GM06990 (cell line): ENCODE measurements at regions not wholly inside any gene's neighbourhood (a gene's known extent, or its start where the extent isn't known, plus 50 kb on each side); places are given as distances from the start of the nearest gene placed in this dataset.
"Not testable (repeated sequence)": the region's sequence is repeated elsewhere in the genome, so short reads cannot be mapped to it uniquely, and the experiment has no call there.

Experiments used
- DNase-seq: peaks from one replicate; pipeline ENCODE4 v3.0.0-alpha.2; 2011; ENCODE audit not compliant: insufficient read length; ENCODE audit errors: extremely low read depth
- H3K27me3 ChIP-seq: replicated peaks from 2 replicates; pipeline ENCODE4 v1.6.0; 2011; ENCODE audit warnings: low read length; ENCODE audit not compliant: control insufficient read depth, insufficient read depth
- H3K36me3 ChIP-seq: 2 replicates; pipeline ENCODE4 v1.5.1; 2011; ENCODE audit warnings: low read length; ENCODE audit not compliant: control insufficient read depth, insufficient read depth
- H3K4me3 ChIP-seq: replicated peaks from 2 replicates; pipeline ENCODE4 v1.5.1; 2011; ENCODE audit warnings: low read depth, mild to moderate bottlenecking, control low read depth, low read length
- TF ChIP-seq, protein P1 (sequence below): IDR thresholded peaks from 2 replicates; pipeline ENCODE4 v1.5.1; 2011; ENCODE audit warnings: low read length, control low read depth, mild to moderate bottlenecking, inconsistent platforms; ENCODE audit not compliant: insufficient read depth, poor library complexity, severe bottlenecking

- Histone ChIP-seq H3K4me3 (no peak overlapping the region), H3K36me3 (no peaks in the 10 kb centered on the region), H3K27me3 (no peaks in the 10 kb centered on the region)
- TF ChIP-seq, protein P1, sequence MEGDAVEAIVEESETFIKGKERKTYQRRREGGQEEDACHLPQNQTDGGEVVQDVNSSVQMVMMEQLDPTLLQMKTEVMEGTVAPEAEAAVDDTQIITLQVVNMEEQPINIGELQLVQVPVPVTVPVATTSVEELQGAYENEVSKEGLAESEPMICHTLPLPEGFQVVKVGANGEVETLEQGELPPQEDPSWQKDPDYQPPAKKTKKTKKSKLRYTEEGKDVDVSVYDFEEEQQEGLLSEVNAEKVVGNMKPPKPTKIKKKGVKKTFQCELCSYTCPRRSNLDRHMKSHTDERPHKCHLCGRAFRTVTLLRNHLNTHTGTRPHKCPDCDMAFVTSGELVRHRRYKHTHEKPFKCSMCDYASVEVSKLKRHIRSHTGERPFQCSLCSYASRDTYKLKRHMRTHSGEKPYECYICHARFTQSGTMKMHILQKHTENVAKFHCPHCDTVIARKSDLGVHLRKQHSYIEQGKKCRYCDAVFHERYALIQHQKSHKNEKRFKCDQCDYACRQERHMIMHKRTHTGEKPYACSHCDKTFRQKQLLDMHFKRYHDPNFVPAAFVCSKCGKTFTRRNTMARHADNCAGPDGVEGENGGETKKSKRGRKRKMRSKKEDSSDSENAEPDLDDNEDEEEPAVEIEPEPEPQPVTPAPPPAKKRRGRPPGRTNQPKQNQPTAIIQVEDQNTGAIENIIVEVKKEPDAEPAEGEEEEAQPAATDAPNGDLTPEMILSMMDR: no peak
- no peak for DNase-seq
These were observed 144.2 kb upstream of the ARHGEF26 start for GRCh38 chr3:153976891-153977554.

DNA sequence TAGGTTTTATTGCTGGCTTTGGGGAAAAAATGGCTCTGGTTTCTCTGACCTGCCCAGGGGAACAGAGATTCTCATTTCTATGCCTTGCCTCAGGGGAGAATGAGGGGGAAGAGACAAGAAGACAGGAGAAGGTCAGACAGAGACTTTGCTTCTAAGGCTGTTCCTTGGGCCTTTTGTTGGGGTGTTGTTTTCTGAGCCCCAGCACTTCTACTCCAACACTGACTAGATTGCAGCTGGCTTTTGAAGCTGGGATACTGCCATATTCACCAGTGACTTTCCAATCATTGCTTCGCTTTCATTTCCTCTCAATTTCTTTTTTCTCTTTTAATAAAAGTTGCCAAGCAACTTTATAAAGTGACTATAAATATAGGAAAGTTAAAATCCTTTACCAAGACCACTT, 143.2 kb upstream of the ARHGEF26 start:
- no peaks in the 10 kb centered on the region for H3K27me3 ChIP-seq
- H3K36me3 ChIP-seq: no peaks in the 10 kb centered on the region
- TF ChIP-seq, protein P1: no peak
- DNase-seq: no peak
- no peak overlapping the region for H3K4me3 ChIP-seq

GRCh38 chr3:153979418-153980251, 141.6 kb upstream of the ARHGEF26 start:
- H3K36me3 ChIP-seq: no peaks in the 10 kb centered on the region
- no peak overlapping the region for H3K4me3 ChIP-seq
- TF ChIP-seq, protein P1: no peak
- H3K27me3 ChIP-seq: no peaks in the 10 kb centered on the region
- no peak for DNase-seq

DNA sequence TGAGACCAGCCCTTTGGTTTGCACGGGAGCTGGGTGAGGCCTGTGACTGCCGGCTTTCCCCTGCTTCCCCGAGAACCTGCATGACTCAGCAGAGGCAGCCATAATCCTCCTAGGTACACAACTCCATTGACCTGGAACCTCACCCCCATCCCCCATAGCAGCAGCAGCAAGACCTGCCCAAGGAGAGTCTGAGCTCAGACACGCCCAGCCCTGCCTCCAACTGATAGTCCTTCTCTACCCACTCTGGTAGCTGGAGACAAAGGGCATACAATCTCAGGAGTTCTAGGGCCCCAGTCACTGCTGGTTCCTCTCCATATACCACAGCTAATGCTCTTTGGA, 141.0 kb upstream of the ARHGEF26 start:
- Histone ChIP-seq H3K27me3 (no peaks in the 10 kb centered on the region), H3K36me3 (no peaks in the 10 kb centered on the region), H3K4me3 (no peak overlapping the region)
- TF ChIP-seq, protein P1: no peak
- no peak for DNase-seq

GRCh38 chr3:153997364-153997763, 123.8 kb upstream of the ARHGEF26 start:
- H3K4me3 ChIP-seq: not testable (repeated sequence)
- TF ChIP-seq, protein P1: peak; percentile 2

More at GRCh38 chr3:153997364-153997763, 123.8 kb upstream of the ARHGEF26 start:
- H3K36me3 ChIP-seq, H3K27me3 ChIP-seq, DNase-seq: not testable (repeated sequence)
